MM.1S (cell line): ENCODE measurements at regions not wholly inside any gene's neighbourhood (a gene's known extent, or its start where the extent isn't known, plus 50 kb on each side); places are given as distances from the start of the nearest gene placed in this dataset.

Experiments used
- DNase-seq: peaks from one replicate; pipeline ENCODE4 v3.0.0-alpha.2; 2015
- H2AFZ ChIP-seq: fragments of 300-600 bp; sonication (generic); 2 replicates; pipeline ENCODE4 v1.6.0; 2016; ENCODE audit warnings: antibody characterized with exemption, low read length
- H3F3A ChIP-seq: fragments of 300-600 bp; sonication (generic); 2 replicates; pipeline ENCODE4 v1.6.1; 2016; ENCODE audit warnings: mild to moderate bottlenecking, antibody characterized with exemption, low read length, moderate library complexity, mixed read lengths; ENCODE audit not compliant: insufficient read depth
- H3K27ac ChIP-seq: fragments of 300-600 bp; sonication (generic); 2 replicates; pipeline ENCODE4 v1.5.1; 2016; ENCODE audit warnings: mild to moderate bottlenecking, low read length
- H3K27me3 ChIP-seq: fragments of 300-600 bp; sonication (generic); replicated peaks from 2 replicates; pipeline ENCODE4 v1.6.0; 2016; ENCODE audit warnings: low read length; ENCODE audit not compliant: insufficient read depth
- H3K36me3 ChIP-seq: fragments of 300-600 bp; sonication (generic); replicated peaks from 2 replicates; pipeline ENCODE4 v1.6.1; 2016; ENCODE audit warnings: mild to moderate bottlenecking, low read length, mixed read lengths; ENCODE audit not compliant: insufficient read depth
- H3K4me1 ChIP-seq: fragments of 300-600 bp; sonication (generic); 2 replicates; pipeline ENCODE4 v1.6.1; 2016; ENCODE audit warnings: low read length, mixed read lengths
- H3K4me2 ChIP-seq: fragments of 300-600 bp; sonication (generic); 2 replicates; pipeline ENCODE4 v1.6.0; 2016; ENCODE audit warnings: low read depth, low read length
- H3K4me3 ChIP-seq: fragments of 300-600 bp; sonication (generic); 2 replicates; pipeline ENCODE4 v1.5.1; 2016; ENCODE audit warnings: low read length, mixed read lengths
- H3K79me2 ChIP-seq: fragments of 300-600 bp; sonication (generic); 2 replicates; pipeline ENCODE4 v1.6.1; 2016; ENCODE audit warnings: mixed run types, low read length, mixed read lengths
- H3K9ac ChIP-seq: fragments of 300-600 bp; sonication (generic); 2 replicates; pipeline ENCODE4 v1.6.1; 2016; ENCODE audit warnings: low read length, mixed read lengths
- H3K9me2 ChIP-seq: fragments of 300-600 bp; sonication (generic); replicated peaks from 2 replicates; pipeline ENCODE4 v1.6.1; 2016; ENCODE audit warnings: mild to moderate bottlenecking, low read length, mixed read lengths; ENCODE audit not compliant: insufficient read depth
- H3K9me3 ChIP-seq: fragments of 300-600 bp; sonication (generic); replicated peaks from 2 replicates; pipeline ENCODE4 v1.6.1; 2016; ENCODE audit warnings: mild to moderate bottlenecking, low read length, mixed read lengths; ENCODE audit not compliant: insufficient read depth
- H4K20me1 ChIP-seq: fragments of 300-600 bp; sonication (generic); 2 replicates; pipeline ENCODE4 v1.6.1; 2016; ENCODE audit warnings: mild to moderate bottlenecking, low read length, moderate library complexity, mixed read lengths; ENCODE audit not compliant: insufficient read depth
- CTCF ChIP-seq: fragments of 300-600 bp; sonication (generic); IDR thresholded peaks from 2 replicates; pipeline ENCODE4 v1.5.1; 2016; ENCODE audit warnings: antibody characterized with exemption, low read length, mixed read lengths
- EZH2 ChIP-seq: fragments of 300-600 bp; sonication (generic); optimal IDR thresholded peaks from 2 replicates; pipeline ENCODE3; 2017; ENCODE audit warnings: low read depth, mild to moderate bottlenecking, antibody characterized with exemption, low read length, mixed read lengths
- EZH2phosphoT487 ChIP-seq: fragments of 300-600 bp; sonication (generic); IDR thresholded peaks from 2 replicates; pipeline ENCODE4 v1.6.1; 2018; ENCODE audit warnings: antibody characterized with exemption, low read length

GRCh38 chr2:4152051-4152450 lies 448.7 kb downstream of the DCDC2C start:
- Histone ChIP-seq H3K79me2 (no peaks in the 10 kb centered on the region), H3K9me2 (no peaks in the 10 kb centered on the region), H3F3A (no peaks in the 10 kb centered on the region), H3K9me3 (no peaks in the 10 kb centered on the region), H3K9ac (no peak overlapping the region), H3K27me3 (no peaks in the 10 kb centered on the region), H3K27ac (no peak overlapping the region), H3K4me1 (no peaks in the 10 kb centered on the region), H3K4me2 (no peak overlapping the region), H3K4me3 (no peak overlapping the region), H3K36me3 (no peaks in the 10 kb centered on the region), H2AFZ (no peak overlapping the region), H4K20me1 (no peaks in the 10 kb centered on the region)
- no peak for DNase-seq
- no peak for TF ChIP-seq EZH2phosphoT487
- no peak for TF ChIP-seq CTCF
- no peak for TF ChIP-seq EZH2

- Histone ChIP-seq H3K9me2 (no peaks in the 10 kb centered on the region), H3K27me3 (no peaks in the 10 kb centered on the region), H3K4me1 (no peaks in the 10 kb centered on the region), H3K4me2 (no peak overlapping the region), H3K36me3 (no peaks in the 10 kb centered on the region), H3K9me3 (no peaks in the 10 kb centered on the region), H3K27ac (no peak overlapping the region), H3K4me3 (no peak overlapping the region), H3K9ac (no peak overlapping the region), H3F3A (no peaks in the 10 kb centered on the region), H3K79me2 (no peaks in the 10 kb centered on the region), H2AFZ (no peak overlapping the region), H4K20me1 (no peaks in the 10 kb centered on the region)
- DNase-seq: no peak
- TF ChIP-seq EZH2: no peak
- no peak for TF ChIP-seq CTCF
- no peak for TF ChIP-seq EZH2phosphoT487
Observed at GRCh38 chr2:4168834-4169233, 465.5 kb downstream of the DCDC2C start.

- TF ChIP-seq EZH2 (no peak), CTCF (no peak), EZH2phosphoT487 (no peak)
Observed at GRCh38 chr2:4174796-4175195, 471.4 kb downstream of the DCDC2C start.

More at GRCh38 chr2:4174796-4175195, 471.4 kb downstream of the DCDC2C start:
- no peak overlapping the region for H2AFZ ChIP-seq
- H3K36me3 ChIP-seq: no peaks in the 10 kb centered on the region
- H3K4me1 ChIP-seq: no peaks in the 10 kb centered on the region
- H3K9ac ChIP-seq: no peak overlapping the region
- no peak overlapping the region for H3K4me3 ChIP-seq
- no peaks in the 10 kb centered on the region for H3K27me3 ChIP-seq
- no peak overlapping the region for H3K4me2 ChIP-seq
- no peaks in the 10 kb centered on the region for H3K79me2 ChIP-seq
- no peaks in the 10 kb centered on the region for H3K9me3 ChIP-seq
- no peak for DNase-seq
- H3K27ac ChIP-seq: no peak overlapping the region
- H3K9me2 ChIP-seq: no peaks in the 10 kb centered on the region
- H3F3A ChIP-seq: no peaks in the 10 kb centered on the region
- no peaks in the 10 kb centered on the region for H4K20me1 ChIP-seq
